GM18868 (cell line): ENCODE measurements at regions not wholly inside any gene's neighbourhood (a gene's known extent, or its start where the extent isn't known, plus 50 kb on each side); places are given as distances from the start of the nearest gene placed in this dataset.

Source experiments
- ATAC-seq: cut with Tn5 transposase; IDR thresholded peaks from one replicate; pipeline ENCODE4 v1.9.1; 2021; ENCODE audit warnings: mild to moderate bottlenecking, moderate library complexity; ENCODE audit not compliant: unreplicated experiment

GRCh38 chr5:142508591-142508990 lies 177.3 kb downstream of the FGF1 start:
- ATAC-seq = no peak

DNA sequence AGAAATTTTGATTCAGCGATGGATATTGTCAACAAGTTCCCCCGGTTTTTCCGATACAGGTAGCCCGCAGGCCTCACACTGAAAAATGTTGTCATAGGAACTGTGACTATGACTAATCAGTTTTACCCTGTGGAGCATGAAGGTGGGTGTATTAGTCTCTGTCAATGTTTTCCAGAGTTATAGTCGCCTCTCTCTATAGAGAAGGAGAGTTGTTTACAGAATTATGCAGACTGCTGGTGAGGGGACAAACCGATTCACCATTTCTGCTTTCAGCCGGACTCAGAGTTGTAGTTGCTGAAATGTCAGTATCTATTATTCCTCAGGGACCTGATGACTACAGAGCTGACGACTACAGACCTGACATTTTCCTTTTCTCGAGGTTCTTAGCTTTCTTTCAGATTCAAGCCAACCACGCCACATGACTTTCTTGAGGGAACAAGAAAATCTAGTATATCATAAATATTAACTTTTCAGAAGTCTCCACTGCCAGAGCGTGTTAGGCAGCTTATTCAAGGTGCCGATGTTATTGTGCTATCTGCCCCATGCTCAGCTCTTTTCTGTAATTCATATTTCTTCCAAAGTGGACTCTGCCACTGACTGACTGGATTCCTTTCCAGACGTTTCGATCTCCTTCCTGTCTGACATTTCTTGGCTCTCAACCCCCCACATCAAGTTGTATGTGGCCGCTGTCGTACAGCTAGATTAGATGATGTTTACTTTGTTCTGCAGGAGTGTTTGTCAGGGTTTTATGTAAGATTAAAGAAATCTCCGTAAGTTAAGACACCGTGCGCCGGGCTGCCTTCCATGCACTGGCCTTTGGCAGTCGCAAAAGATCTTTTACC lies 178.1 kb downstream of the FGF1 start:
- ATAC-seq = no peak

GRCh38 chr5:142506756-142507155 lies 179.1 kb downstream of the FGF1 start:
- ATAC-seq = no peak

DNA sequence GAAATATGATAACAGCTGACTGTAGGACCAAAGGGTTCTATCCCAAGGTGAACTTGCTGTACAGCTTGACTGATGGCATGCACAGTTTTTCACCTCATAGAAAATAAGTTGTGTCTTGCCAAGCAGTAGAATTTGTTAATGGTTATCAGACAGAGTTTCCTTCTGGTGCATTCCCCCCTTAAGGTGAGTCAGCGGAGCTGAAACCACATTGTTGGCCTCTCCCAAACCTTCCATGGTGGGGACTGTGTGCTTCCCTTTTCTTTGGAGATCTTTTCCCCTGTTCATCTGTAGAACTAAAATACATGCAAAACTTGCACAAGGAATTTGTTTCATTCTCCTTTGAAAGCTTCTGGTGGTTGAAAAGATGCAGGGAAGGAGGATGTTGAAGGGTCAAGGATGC lies 179.8 kb downstream of the FGF1 start:
- no peak for ATAC-seq

- no peak for ATAC-seq
Measured at GRCh38 chr5:142501890-142502289, 177.1 kb upstream of the SPRY4 start.

DNA sequence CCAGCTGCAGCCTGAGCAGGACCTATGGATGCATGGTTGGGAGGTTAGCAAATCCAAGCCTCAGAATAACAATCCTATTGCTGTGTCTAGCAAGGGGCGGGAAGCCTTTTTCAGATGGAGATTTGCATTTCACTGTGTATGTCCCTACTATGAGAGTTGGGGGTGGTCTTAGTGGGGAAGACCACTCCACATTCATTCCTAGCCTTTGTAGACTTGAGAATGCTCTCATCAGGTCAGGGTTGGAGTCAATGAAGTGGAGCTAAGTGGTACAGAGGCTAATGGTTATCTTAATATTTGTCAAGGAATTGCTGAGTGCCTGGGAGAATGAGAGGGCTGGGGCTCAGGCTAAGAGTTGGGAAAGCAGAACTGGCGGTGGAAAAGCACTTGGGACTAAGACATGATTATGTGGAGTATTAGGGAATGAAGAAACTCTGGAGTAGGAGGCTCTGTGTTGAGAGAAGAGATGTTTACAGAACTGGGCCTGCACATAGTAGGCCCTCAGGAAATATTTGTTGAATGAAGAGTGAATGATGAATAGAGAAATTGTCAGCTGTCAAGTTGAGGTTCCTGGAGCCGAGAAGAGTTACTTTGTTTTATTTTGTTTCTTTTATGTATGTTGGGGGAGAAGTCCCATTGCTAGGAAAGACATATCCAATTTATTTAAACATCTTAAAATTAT lies 175.5 kb upstream of the SPRY4 start:
- ATAC-seq = no peak

DNA sequence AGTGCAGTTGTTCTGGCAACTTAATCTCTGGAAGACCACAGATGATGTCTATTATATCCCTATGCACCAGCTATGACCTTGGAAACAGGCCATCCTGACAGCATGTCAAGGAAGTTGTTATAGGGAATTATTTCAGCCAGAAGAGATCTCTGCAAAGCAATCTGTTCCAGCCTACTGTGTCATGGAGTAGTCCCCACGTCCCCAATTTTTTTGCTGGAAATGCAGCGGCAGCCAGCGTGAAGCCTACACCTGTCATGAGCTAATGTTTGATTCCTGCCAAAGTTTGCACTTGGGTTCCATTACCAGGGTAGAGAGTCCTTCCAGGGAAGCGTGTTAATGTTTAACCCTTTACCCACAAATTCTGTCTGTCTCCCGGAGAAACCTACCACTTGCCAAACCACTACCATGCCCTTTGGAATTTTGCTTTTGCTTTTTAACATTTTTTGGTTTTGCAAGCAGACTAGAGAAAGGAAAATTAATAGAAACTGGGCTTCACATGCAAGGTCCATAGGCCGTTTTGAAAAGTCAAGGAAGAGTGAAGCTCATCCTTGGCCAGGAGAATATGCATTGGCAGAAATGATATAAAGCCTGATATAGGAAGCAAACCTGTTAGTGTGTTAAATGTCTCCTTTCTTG lies 174.9 kb upstream of the SPRY4 start:
- no peak for ATAC-seq

DNA sequence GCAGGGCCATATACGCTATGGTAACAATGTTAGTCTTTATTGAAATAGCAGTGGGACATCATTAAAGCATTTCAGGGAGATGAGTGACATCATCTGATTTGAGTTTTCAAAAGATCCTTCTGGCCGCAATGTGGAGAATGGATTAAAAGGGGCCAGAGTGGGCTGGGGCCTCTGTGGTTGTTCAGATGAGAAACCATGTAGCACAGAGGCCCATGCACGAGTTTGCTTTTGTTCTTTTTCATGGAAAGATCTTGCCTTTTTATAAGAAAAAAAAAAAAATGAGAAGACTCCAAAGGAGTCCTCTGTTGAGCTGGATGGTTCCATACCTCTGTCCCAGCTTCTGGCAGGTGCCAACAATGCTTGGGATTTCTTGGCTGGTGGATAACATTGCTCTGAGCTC lies 173.5 kb upstream of the SPRY4 start:
- no peak for ATAC-seq

DNA sequence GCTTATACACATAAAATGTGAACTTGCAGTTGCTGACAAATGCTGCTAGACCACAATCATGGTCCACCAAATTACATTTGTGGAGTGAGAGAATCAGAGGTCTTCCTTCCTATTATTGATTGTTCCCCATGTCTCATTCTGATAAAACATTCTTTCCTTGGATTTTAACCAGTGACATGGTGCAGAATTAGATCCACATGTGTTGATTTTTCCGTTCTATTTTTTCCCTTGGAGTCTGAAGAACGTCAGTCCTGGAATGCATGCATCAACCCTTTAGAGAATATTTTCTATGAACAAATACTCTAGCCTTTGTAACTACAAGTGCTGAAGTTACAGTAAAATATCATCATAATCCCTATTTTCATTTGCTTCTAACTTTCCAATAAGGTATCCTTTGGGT lies 170.7 kb upstream of the SPRY4 start:
- no peak for ATAC-seq

DNA sequence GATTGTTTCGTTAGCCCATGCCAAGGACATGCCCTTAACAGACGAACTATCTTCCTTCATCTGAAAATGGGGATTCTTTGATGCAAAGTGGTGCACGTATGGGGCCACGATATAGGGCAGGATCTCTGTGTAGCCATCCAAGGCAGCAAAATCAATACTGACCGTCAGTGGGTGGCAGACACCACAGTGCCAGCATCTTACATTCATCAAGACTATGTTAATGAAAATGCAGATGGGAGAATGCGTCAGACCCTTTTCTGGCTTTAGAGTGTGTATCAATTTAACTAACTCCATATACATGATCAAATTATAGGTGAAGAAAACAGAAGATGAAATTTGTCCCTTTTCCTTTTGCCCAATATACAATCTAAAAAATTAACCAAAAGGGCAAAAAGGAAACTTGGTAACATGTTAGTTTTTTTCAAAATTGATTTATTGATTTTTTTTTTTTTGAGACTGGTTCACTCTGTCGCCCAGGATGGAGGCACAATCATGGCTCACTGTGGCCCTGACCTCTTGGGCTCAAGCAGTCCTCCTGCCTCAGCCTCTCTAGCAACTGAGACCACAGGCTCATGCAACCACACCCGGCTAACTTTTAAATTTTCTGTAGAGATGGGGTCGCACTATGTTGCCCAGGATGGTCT lies 169.2 kb upstream of the SPRY4 start:
- ATAC-seq = no peak

DNA sequence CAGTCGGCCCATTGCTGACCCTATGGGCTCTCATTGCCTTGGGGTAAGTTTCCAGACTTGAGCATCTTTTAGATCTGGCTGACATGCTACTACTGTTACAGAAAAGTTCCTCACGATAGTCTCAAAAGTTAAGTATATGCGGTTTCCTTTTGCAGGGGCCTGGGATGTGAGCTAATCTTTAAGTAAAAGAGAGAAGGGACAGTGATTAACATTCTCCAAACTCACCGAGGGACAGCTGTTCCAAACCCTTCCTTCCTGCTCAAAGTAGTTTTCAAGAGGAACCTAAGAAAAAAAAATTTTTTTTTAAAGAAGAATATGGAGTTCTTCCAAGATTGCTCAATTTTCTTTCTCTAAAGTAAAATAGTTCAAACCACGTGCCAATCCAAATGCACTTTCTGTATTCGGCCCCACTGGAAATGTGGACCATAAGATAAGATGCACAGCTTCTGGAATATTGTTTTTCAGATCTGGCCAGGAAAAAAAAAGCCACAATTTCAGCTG lies 168.0 kb upstream of the SPRY4 start:
- no peak for ATAC-seq

GRCh38 chr5:142491679-142492078 lies 166.9 kb upstream of the SPRY4 start:
- no peak for ATAC-seq

DNA sequence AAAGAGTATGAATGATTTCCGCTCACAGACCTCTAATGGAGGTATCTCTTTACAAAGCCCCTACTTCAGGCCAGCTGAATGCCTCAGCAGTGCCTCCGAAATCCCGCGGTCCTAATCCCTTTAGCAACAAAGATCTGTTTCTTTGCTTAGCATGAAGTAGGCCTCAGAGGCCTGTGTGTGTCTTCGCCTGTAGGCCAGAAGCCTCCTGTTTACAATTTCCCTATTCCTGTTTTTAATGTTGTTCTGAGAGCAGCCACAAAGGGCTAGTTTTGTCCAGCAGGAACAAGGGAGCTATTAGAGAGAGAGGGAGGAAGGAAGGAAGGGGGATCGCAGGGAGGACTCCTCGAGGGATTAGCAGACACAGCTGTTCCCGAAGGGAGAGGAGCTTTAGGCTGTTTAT lies 166.4 kb upstream of the SPRY4 start:
- no peak for ATAC-seq

- no peak for ATAC-seq
Measured at GRCh38 chr5:142486581-142486980, 161.8 kb upstream of the SPRY4 start.

- ATAC-seq = no peak
Measured at GRCh38 chr5:142486020-142486419, 161.2 kb upstream of the SPRY4 start.

DNA sequence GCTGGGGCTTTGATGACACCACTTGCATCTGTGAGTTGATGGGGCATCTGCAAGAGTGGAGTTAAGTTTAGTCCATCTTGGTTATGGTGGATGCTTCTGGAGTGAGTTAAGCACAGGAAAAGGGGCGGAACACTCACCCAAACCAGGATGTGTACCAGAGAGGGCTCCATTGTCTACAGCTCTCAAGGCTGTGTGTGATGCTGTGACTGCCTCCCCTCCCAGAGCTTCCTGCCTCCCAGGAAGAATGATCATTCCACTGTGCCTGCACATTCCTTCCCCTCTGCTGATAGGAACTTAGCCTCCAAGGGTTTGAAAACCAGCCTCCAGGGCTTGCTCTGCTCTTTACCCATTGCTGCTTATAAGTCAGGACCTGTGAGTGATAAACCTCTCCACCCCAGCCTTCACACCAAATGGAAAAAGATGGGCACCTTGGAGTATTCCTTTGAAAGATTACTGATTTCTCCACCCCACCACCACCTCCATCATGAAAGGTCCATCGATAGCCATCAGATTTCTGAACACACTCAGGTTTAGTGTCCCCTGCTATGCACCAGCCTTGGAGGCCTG lies 160.1 kb upstream of the SPRY4 start:
- no peak for ATAC-seq

DNA sequence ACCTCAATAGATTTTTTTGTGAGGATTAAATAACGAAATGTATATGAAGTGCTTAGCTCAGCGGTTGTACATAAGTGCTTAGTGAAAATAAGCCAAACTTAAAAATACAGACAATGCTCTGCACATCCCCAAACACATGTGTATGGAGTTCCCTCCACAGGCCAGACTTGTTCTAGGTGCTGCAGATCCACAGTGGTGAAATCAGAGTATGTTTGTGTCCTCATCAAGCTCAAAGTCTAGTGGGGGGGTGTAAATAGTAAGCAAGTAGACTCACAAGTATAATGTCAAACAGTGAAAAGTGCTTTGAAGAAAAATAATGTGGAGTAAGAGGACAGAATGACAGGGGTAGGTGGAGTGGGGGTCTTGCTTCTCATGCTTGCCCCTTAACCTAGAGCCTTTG lies 157.4 kb upstream of the SPRY4 start:
- no peak for ATAC-seq

DNA sequence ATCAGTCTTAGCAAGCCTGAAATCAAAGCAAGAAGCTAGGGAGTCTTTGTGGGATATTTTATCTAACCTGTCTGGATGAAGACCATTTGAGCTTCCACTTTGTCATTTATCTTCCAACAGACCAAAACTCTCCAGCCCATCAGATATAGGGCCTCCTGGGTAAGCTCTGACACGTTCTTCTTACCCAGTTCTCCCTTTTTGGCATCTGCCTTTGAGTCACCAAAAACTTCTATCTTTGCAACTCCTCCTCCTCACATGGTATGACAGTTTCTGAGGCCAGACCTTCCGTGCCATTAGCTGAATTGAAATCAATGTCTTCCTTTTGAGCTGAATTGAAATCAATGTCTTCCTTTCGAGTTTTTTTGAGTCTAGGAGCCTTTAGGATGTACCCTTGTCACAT lies 156.6 kb upstream of the SPRY4 start:
- no peak for ATAC-seq

GRCh38 chr5:142479854-142480519 lies 155.2 kb upstream of the SPRY4 start:
- no peak for ATAC-seq

DNA sequence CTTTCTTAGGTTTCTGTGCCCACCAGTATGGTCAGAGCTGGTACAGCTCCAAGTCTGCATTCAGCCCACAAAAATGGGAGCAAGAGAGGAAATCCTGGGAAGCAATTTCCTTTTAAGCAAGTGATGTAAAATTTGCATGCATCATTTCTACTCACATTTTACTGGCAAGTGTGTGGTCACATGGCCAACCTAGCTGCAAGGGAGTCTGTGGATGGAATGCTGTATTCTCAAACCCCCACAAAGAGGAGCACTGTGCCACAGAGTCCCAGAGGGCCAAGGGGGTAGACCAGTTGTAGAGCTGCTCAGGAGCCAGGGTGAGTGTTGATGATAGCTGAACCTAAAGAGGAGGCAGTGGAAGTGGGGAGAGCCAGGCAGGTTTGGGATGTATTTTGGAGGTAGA lies 154.3 kb upstream of the SPRY4 start:
- ATAC-seq = no peak

DNA sequence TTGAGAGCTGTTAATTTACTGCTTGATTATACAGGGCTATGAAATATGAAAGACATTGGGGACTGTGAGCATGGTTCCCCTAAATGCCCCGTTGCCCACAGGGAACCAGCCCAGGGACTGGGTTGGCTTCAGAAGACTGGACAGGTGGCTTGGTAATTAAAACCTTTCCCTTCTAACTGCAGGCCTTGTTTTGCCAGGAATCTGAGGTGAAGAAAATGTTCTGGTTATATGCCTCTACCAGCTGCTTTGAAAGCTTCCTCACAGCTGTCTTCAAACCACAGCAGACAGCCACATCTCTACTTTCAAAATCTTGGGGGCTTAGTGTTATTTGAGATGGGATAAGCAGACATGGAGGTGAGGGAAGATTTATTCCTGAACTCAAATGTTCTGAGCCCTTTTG lies 153.3 kb upstream of the SPRY4 start:
- ATAC-seq = no peak
